WTC11 (cell line): ENCODE measurements at regions not wholly inside any gene's neighbourhood (a gene's known extent, or its start where the extent isn't known, plus 50 kb on each side); places are given as distances from the start of the nearest gene placed in this dataset.

Experiments used
- ATAC-seq: fragments of 200-7000 bp; cut with Tn5 transposase; 2 replicates; pipeline ENCODE4 v1.10.0; 2021; ENCODE audit warnings: mild to moderate bottlenecking, moderate library complexity
- CTCF ChIA-PET: fragments of 300-600 bp; sonication (Branson Sonifier 250); formaldehyde crosslinking; loops from one replicate; lab custom pipeline; 2021; ENCODE audit warnings: antibody characterized with exemption; lab: Charles Lee
- POLR2A ChIA-PET: fragments of 350-600 bp; sonication (Branson Sonifier 250); formaldehyde crosslinking; loops from one replicate; lab custom pipeline; 2021; ENCODE audit warnings: antibody characterized with exemption; lab: Charles Lee
- DNase-seq: peaks from one replicate; pipeline ENCODE4 v3.0.0; 2021; ENCODE audit warnings: low spot score
- H3K27ac Mint-ChIP-seq: 2 replicates; pipeline ENCODE4 v1.8.0; 2021; ENCODE audit warnings: mixed read lengths
- H3K27me3 Mint-ChIP-seq: 2 replicates; pipeline ENCODE4 v1.8.0; 2021; ENCODE audit warnings: low read depth, mild to moderate bottlenecking, moderate library complexity, mixed read lengths
- H3K36me3 Mint-ChIP-seq: 2 replicates; pipeline ENCODE4 v1.8.0; 2021; ENCODE audit warnings: mixed read lengths
- H3K4me1 Mint-ChIP-seq: 2 replicates; pipeline ENCODE4 v1.8.0; 2022; ENCODE audit warnings: mixed read lengths
- H3K4me3 Mint-ChIP-seq: 2 replicates; pipeline ENCODE4 v1.8.0; 2021; ENCODE audit warnings: mild to moderate bottlenecking, moderate library complexity, mixed read lengths
- H3K9me3 Mint-ChIP-seq: 2 replicates; pipeline ENCODE4 v1.8.0; 2021; ENCODE audit warnings: mixed read lengths
- ATF3 ChIP-seq: sonication (generic); formaldehyde crosslinking; conservative IDR thresholded peaks from 2 replicates; pipeline ENCODE4 v1.8.1; 2022; ENCODE audit warnings: mild to moderate bottlenecking, missing genetic modification reagents
- CREB1 ChIP-seq: sonication (generic); formaldehyde crosslinking; IDR thresholded peaks from 2 replicates; pipeline ENCODE4 v1.8.0; 2023; ENCODE audit warnings: mild to moderate bottlenecking, missing genetic modification reagents
- ERG ChIP-seq: fragments of 250-450 bp; sonication (Bioruptor Pico); IDR thresholded peaks from 2 replicates; pipeline ENCODE4 v1.8.0; 2021; ENCODE audit warnings: mild to moderate bottlenecking
- FOXP4 ChIP-seq: sonication (generic); formaldehyde crosslinking; IDR thresholded peaks from 2 replicates; pipeline ENCODE4 v1.8.0; 2022; ENCODE audit warnings: mild to moderate bottlenecking, missing genetic modification reagents
- IRF2 ChIP-seq: sonication (generic); formaldehyde crosslinking; IDR thresholded peaks from 2 replicates; pipeline ENCODE4 v1.8.0; 2022; ENCODE audit warnings: low read depth, missing genetic modification reagents, borderline replicate concordance
- JUN ChIP-seq: sonication (generic); formaldehyde crosslinking; IDR thresholded peaks from 2 replicates; pipeline ENCODE4 v1.8.0; 2023; ENCODE audit warnings: mild to moderate bottlenecking, missing genetic modification reagents
- KAT7 ChIP-seq: sonication (generic); formaldehyde crosslinking; IDR thresholded peaks from 2 replicates; pipeline ENCODE4 v1.8.1; 2023; ENCODE audit warnings: missing genetic modification reagents, mild to moderate bottlenecking, borderline replicate concordance
- MXD4 ChIP-seq: fragments of 250-450 bp; sonication (Bioruptor Pico); IDR thresholded peaks from 2 replicates; pipeline ENCODE4 v1.8.0; 2021; ENCODE audit warnings: mild to moderate bottlenecking, moderate library complexity, borderline replicate concordance
- MYBL2 ChIP-seq: sonication (generic); formaldehyde crosslinking; IDR thresholded peaks from 2 replicates; pipeline ENCODE4 v1.8.1; 2023; ENCODE audit warnings: mild to moderate bottlenecking, moderate library complexity, missing genetic modification reagents
- NR3C1 ChIP-seq: sonication (generic); formaldehyde crosslinking; conservative IDR thresholded peaks from 2 replicates; pipeline ENCODE4 v1.8.1; 2023; ENCODE audit warnings: low read depth, mild to moderate bottlenecking, missing genetic modification reagents
- RORB ChIP-seq: fragments of 250-450 bp; sonication (Bioruptor Pico); IDR thresholded peaks from 2 replicates; pipeline ENCODE4 v1.9.0; 2021; ENCODE audit warnings: mild to moderate bottlenecking
- SMAD4 ChIP-seq: sonication (generic); formaldehyde crosslinking; IDR thresholded peaks from 2 replicates; pipeline ENCODE4 v1.8.0; 2022; ENCODE audit warnings: mild to moderate bottlenecking, missing genetic modification reagents
- SOX15 ChIP-seq: fragments of 250-450 bp; sonication (Bioruptor Pico); IDR thresholded peaks from 2 replicates; pipeline ENCODE4 v1.9.0; 2021; ENCODE audit warnings: mild to moderate bottlenecking
- TEAD4 ChIP-seq: sonication (generic); formaldehyde crosslinking; IDR thresholded peaks from 2 replicates; pipeline ENCODE4 v1.8.0; 2022; ENCODE audit warnings: mild to moderate bottlenecking, missing genetic modification reagents
- USF1 ChIP-seq: sonication (generic); formaldehyde crosslinking; IDR thresholded peaks from 2 replicates; pipeline ENCODE4 v1.8.0; 2022; ENCODE audit warnings: mild to moderate bottlenecking, missing genetic modification reagents
- ZBTB21 ChIP-seq: sonication (generic); formaldehyde crosslinking; IDR thresholded peaks from 2 replicates; pipeline ENCODE4 v1.8.1; 2023; ENCODE audit warnings: mild to moderate bottlenecking, missing genetic modification reagents, borderline replicate concordance
- ZNF219 ChIP-seq: sonication (generic); formaldehyde crosslinking; IDR thresholded peaks from 2 replicates; pipeline ENCODE4 v1.8.0; 2023; ENCODE audit warnings: missing genetic modification reagents, mild to moderate bottlenecking, borderline replicate concordance
- ZNF281 ChIP-seq: sonication (generic); formaldehyde crosslinking; IDR thresholded peaks from 2 replicates; pipeline ENCODE4 v1.8.0; 2023; ENCODE audit warnings: mild to moderate bottlenecking, missing genetic modification reagents
- ZSCAN18 ChIP-seq: fragments of 250-450 bp; sonication (Bioruptor Pico); IDR thresholded peaks from 2 replicates; pipeline ENCODE4 v2.1.2; 2022; ENCODE audit warnings: mild to moderate bottlenecking, moderate library complexity
- TF ChIP-seq, protein P1 (sequence below): fragments of 250-450 bp; sonication (Bioruptor Pico); conservative IDR thresholded peaks from 2 replicates; pipeline ENCODE4 v1.9.0; 2021; ENCODE audit warnings: mild to moderate bottlenecking
- TF ChIP-seq, protein P2 (sequence below): sonication (generic); formaldehyde crosslinking; IDR thresholded peaks from 2 replicates; pipeline ENCODE4 v1.8.0; 2022; ENCODE audit warnings: mild to moderate bottlenecking, missing genetic modification reagents
- TF ChIP-seq, protein P3 (sequence below): sonication (generic); formaldehyde crosslinking; IDR thresholded peaks from 2 replicates; pipeline ENCODE4 v1.8.1; 2022; ENCODE audit warnings: missing genetic modification reagents, borderline replicate concordance

- Mint-ChIP-seq H3K9me3 (no peaks in the 10 kb centered on the region), H3K4me3 (no peak overlapping the region), H3K4me1 (no peaks in the 10 kb centered on the region), H3K36me3 (no peaks in the 10 kb centered on the region), H3K27me3 (no peaks in the 10 kb centered on the region), H3K27ac (no peak overlapping the region; the same call in 1 of the 2 replicates)
- no peak for ATAC-seq
- DNase-seq, result no peak
- ChIA-PET CTCF (no interaction called here), POLR2A (no interaction called here)
- no peak for TF ChIP-seq ZSCAN18 (CRISPR knock-in tag)
- no peak for TF ChIP-seq FOXP4
- no peak for TF ChIP-seq CREB1 (CRISPR knock-in tag)
- no peak for TF ChIP-seq RORB (CRISPR knock-in tag)
- TF ChIP-seq, protein P1, sequence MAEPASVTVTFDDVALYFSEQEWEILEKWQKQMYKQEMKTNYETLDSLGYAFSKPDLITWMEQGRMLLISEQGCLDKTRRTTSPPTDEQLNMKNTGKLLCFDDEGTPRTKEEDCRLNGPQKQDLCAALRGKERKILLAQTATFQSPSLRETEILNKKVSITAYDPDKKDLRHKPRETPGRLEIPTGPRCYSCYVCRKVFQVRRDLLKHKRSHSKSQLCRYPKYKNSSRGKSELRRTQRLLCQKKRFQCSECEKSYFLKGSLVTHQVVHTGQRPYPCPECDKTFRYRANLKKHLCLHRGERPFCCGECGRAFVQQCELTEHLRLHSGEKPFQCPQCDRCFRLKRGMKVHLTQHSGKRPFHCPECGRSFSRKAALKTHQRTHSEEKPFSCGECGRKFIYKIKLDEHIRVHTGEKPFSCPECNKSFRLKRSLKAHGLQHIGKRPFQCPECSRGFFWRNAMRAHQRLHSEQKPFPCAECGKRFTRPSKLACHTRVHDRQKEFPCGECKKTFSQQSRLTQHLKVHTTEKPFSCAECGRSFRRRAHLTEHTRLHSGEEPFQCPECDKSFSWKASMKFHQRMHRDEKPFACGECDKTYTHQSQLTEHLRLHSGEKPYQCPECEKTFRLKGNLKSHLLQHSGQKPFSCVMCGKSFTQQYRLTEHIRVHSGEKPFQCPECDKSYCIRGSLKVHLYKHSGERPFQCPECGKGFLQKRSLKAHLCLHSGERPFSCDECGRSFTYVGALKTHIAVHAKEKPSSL (CRISPR knock-in tag), result no peak
- TF ChIP-seq IRF2 (CRISPR knock-in tag), result no peak
- TF ChIP-seq NR3C1 (CRISPR knock-in tag), result no peak
- TF ChIP-seq KAT7 (CRISPR knock-in tag), result no peak
- TF ChIP-seq ATF3 (CRISPR knock-in tag), result no peak
- TF ChIP-seq TEAD4 (CRISPR knock-in tag), result no peak
- TF ChIP-seq SMAD4, result no peak
- no peak for TF ChIP-seq ZBTB21 (CRISPR knock-in tag)
These were observed 898.3 kb downstream of the REEP3 start for GRCh38 chr10:64419461-64419860.

DNA sequence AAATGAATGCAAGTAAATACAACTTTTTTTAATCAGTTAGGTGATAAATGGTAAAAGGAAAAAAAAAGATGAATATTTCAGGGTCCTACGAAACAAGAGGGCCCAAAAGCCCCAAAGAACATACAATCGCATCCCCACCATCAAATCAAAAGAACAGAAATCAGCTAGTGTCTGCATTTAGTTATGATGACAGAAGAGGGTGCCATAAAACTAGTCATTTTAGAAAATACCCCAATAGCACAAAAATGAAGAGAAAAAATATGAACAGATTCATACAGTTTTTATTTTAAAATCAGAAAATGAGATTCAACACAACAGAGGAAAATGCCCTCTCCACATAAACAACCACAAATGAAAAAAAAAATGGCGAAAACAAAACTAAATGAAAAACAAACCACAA lies 905.5 kb downstream of the REEP3 start:
- Mint-ChIP-seq H3K4me3 (no peak overlapping the region), H3K4me1 (no peaks in the 10 kb centered on the region; the same call in 1 of the 2 replicates), H3K9me3 (no peaks in the 10 kb centered on the region), H3K27ac (no peak overlapping the region), H3K36me3 (no peaks in the 10 kb centered on the region), H3K27me3 (no peaks in the 10 kb centered on the region)
- no peak for ATAC-seq
- CTCF ChIA-PET, result no interaction called here
- POLR2A ChIA-PET, result no interaction called here
- DNase-seq, result no peak
- TF ChIP-seq, protein P2, sequence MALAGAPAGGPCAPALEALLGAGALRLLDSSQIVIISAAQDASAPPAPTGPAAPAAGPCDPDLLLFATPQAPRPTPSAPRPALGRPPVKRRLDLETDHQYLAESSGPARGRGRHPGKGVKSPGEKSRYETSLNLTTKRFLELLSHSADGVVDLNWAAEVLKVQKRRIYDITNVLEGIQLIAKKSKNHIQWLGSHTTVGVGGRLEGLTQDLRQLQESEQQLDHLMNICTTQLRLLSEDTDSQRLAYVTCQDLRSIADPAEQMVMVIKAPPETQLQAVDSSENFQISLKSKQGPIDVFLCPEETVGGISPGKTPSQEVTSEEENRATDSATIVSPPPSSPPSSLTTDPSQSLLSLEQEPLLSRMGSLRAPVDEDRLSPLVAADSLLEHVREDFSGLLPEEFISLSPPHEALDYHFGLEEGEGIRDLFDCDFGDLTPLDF (CRISPR knock-in tag), result no peak
- TF ChIP-seq USF1 (no peak), MXD4 (CRISPR knock-in tag) (no peak), MYBL2 (CRISPR knock-in tag) (no peak), JUN (no peak), ZNF219 (CRISPR knock-in tag) (no peak), ZNF281 (CRISPR knock-in tag) (no peak), ERG (no peak), ATF3 (CRISPR knock-in tag) (no peak), SOX15 (no peak)
- TF ChIP-seq, protein P3, sequence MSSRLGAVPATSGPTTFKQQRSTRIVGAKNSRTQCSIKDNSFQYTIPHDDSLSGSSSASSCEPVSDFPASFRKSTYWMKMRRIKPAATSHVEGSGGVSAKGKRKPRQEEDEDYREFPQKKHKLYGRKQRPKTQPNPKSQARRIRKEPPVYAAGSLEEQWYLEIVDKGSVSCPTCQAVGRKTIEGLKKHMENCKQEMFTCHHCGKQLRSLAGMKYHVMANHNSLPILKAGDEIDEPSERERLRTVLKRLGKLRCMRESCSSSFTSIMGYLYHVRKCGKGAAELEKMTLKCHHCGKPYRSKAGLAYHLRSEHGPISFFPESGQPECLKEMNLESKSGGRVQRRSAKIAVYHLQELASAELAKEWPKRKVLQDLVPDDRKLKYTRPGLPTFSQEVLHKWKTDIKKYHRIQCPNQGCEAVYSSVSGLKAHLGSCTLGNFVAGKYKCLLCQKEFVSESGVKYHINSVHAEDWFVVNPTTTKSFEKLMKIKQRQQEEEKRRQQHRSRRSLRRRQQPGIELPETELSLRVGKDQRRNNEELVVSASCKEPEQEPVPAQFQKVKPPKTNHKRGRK, result no peak
